ACC112 (cell line): ENCODE measurements at regions not wholly inside any gene's neighbourhood (a gene's known extent, or its start where the extent isn't known, plus 50 kb on each side); places are given as distances from the start of the nearest gene placed in this dataset.

Experiments used
- H2AFZ ChIP-seq: fragments of 200-600 bp; sonication (generic); one replicate; pipeline ENCODE4 v1.6.0; 2017; ENCODE audit warnings: antibody characterized with exemption, low read length; ENCODE audit not compliant: unreplicated experiment
- H3K27ac ChIP-seq: fragments of 200-600 bp; sonication (generic); 2 replicates; pipeline ENCODE4 v1.5.1; 2014; ENCODE audit warnings: low read depth, mild to moderate bottlenecking, antibody characterized with exemption, low read length, moderate library complexity
- H3K27me3 ChIP-seq: fragments of 200-600 bp; sonication (generic); 2 replicates; pipeline ENCODE4 v1.6.1; 2014; ENCODE audit warnings: mild to moderate bottlenecking, antibody characterized with exemption, low read length, moderate library complexity, mixed read lengths; ENCODE audit not compliant: insufficient read depth
- H3K36me3 ChIP-seq: fragments of 200-600 bp; sonication (generic); 2 replicates; pipeline ENCODE4 v1.6.1; 2016; ENCODE audit warnings: mild to moderate bottlenecking, antibody characterized with exemption, low read length, moderate library complexity, mixed read lengths; ENCODE audit not compliant: insufficient read depth
- H3K4me1 ChIP-seq: fragments of 200-600 bp; sonication (generic); one replicate; pipeline ENCODE4 v1.6.1; 2016; ENCODE audit warnings: low read length, mixed read lengths; ENCODE audit not compliant: insufficient read depth, unreplicated experiment, control insufficient read depth
- H3K4me3 ChIP-seq: fragments of 200-600 bp; sonication (generic); 2 replicates; pipeline ENCODE4 v1.5.1; 2014; ENCODE audit warnings: mild to moderate bottlenecking, low read depth, low read length
- H3K79me2 ChIP-seq: fragments of 200-600 bp; sonication (generic); one replicate; pipeline ENCODE4 v1.6.0; 2016; ENCODE audit warnings: low read length; ENCODE audit not compliant: control insufficient read depth, unreplicated experiment, insufficient read depth

DNA sequence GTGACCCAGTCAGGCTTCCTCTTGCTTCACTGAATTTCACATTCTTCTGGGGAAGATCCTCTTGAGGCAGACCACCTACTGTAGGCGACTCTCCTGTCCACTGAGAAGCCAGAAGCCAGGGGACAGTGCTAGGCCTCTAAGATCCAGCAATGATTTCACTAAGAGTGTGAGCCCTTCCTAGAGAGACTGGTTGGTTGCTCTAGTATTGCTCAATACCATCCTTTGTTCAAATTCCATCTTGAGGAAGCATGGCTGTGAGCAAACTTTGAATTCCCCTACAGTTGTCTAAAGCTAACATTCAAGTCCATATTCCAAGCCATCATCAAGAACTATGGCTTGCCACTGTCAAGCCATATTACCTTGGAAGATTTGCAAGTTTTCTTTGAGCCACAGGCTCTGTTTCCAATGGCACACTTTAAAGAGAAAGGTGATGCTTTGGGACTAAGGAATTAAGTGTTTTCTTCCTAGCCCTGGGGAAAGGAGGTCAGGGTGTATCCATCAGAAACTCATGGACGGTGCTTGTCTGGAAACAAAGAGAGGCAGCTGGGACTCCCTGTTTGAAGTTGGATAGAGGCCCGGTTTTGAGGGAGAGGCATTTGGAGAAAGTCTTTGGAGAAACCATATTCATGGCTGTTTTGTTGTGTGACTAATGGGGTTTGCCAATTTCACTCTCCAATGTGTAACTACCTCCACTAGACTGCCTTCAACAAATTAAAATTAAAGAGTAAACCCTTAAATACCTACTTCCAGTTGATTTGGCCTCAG lies 1217.9 kb downstream of the VRK1 start:
- Histone ChIP-seq H3K36me3 (no peaks in the 10 kb centered on the region), H3K79me2 (no peaks in the 10 kb centered on the region), H3K4me1 (no peaks in the 10 kb centered on the region), H3K4me3 (no peak overlapping the region), H3K27ac (no peak overlapping the region), H2AFZ (no peak overlapping the region), H3K27me3 (no peaks in the 10 kb centered on the region)

- Histone ChIP-seq H3K79me2 (no peaks in the 10 kb centered on the region), H2AFZ (no peak overlapping the region), H3K4me1 (no peaks in the 10 kb centered on the region), H3K27me3 (no peaks in the 10 kb centered on the region), H3K27ac (no peak overlapping the region), H3K4me3 (no peak overlapping the region), H3K36me3 (no peaks in the 10 kb centered on the region)
Measured at GRCh38 chr14:98015921-98016320, 1218.7 kb downstream of the VRK1 start.

DNA sequence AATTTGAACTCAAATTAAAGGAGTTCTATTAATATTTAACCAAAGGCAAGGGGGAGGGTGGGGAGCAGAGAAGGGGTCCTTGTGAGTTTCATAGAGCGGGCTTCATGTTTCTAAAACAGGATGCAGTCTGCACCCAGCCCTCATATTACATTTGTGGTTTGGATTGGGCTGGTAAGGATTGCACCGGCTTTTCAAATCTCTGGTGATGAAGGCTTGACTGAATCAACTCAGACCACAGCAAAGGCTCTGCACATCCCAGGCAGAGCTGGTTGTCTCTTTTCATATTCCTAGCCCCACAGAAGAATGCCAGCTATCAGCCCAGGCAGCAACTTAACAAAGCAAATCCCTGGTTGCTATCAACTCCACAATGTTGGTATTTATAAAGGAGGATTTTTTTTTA lies 1221.4 kb downstream of the VRK1 start:
- Histone ChIP-seq H2AFZ (no peak overlapping the region), H3K4me3 (no peak overlapping the region), H3K4me1 (no peaks in the 10 kb centered on the region), H3K27me3 (no peaks in the 10 kb centered on the region), H3K27ac (no peak overlapping the region), H3K36me3 (no peaks in the 10 kb centered on the region), H3K79me2 (no peaks in the 10 kb centered on the region)

GRCh38 chr14:98022541-98023520 lies 1225.6 kb downstream of the VRK1 start:
- H3K27me3 ChIP-seq: no peaks in the 10 kb centered on the region
- no peak overlapping the region for H2AFZ ChIP-seq

GRCh38 chr14:98028162-98028561 lies 1231.0 kb downstream of the VRK1 start:
- H2AFZ ChIP-seq: no peak overlapping the region
- H3K4me3 ChIP-seq: no peak overlapping the region
- no peaks in the 10 kb centered on the region for H3K79me2 ChIP-seq
- H3K27ac ChIP-seq: no peak overlapping the region
- no peaks in the 10 kb centered on the region for H3K27me3 ChIP-seq
- H3K4me1 ChIP-seq: no peaks in the 10 kb centered on the region
- H3K36me3 ChIP-seq: no peaks in the 10 kb centered on the region

More at GRCh38 chr14:98022541-98023520, 1225.6 kb downstream of the VRK1 start:
- Histone ChIP-seq H3K4me1 (no peaks in the 10 kb centered on the region), H3K36me3 (no peaks in the 10 kb centered on the region), H3K27ac (no peak overlapping the region), H3K4me3 (no peak overlapping the region), H3K79me2 (no peaks in the 10 kb centered on the region)

GRCh38 chr14:98035396-98035795 lies 1236.6 kb downstream of the BCL11B start:
- no peaks in the 10 kb centered on the region for H3K4me1 ChIP-seq
- no peaks in the 10 kb centered on the region for H3K36me3 ChIP-seq
- H3K79me2 ChIP-seq: no peaks in the 10 kb centered on the region
- H2AFZ ChIP-seq: no peak overlapping the region
- no peaks in the 10 kb centered on the region for H3K27me3 ChIP-seq
- H3K27ac ChIP-seq: no peak overlapping the region
- no peak overlapping the region for H3K4me3 ChIP-seq

GRCh38 chr14:98037831-98038230 lies 1234.2 kb downstream of the BCL11B start:
- H3K4me3 ChIP-seq: no peak overlapping the region
- H3K79me2 ChIP-seq: no peaks in the 10 kb centered on the region
- H3K27ac ChIP-seq: no peak overlapping the region
- H3K27me3 ChIP-seq: no peaks in the 10 kb centered on the region
- no peak overlapping the region for H2AFZ ChIP-seq
- no peaks in the 10 kb centered on the region for H3K36me3 ChIP-seq
- H3K4me1 ChIP-seq: no peaks in the 10 kb centered on the region

GRCh38 chr14:98056946-98057345 lies 1215.1 kb downstream of the BCL11B start:
- no peaks in the 10 kb centered on the region for H3K36me3 ChIP-seq
- no peak overlapping the region for H2AFZ ChIP-seq
- H3K27ac ChIP-seq: no peak overlapping the region
- H3K4me1 ChIP-seq: no peaks in the 10 kb centered on the region
- H3K27me3 ChIP-seq: no peaks in the 10 kb centered on the region
- no peak overlapping the region for H3K4me3 ChIP-seq
- no peaks in the 10 kb centered on the region for H3K79me2 ChIP-seq

DNA sequence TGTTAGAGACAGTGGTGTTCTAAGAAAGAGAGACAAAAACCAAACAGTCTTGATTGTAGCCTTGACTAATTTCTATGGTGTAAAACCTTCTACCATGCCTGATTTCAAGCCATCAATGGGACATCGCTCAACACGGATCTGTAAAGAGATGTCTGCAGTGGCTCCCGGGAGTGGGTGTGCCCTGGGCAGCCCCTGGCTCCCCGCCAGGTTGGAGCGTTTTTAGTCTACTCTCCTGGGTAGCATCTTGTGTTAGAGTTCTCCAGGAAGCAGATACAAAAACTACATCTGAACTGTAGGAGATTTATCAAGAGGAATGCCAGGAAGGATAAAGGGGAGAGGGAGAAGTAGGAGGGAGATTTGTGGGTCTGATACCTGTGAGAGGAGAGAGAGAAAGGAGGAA lies 1212.9 kb downstream of the BCL11B start:
- Histone ChIP-seq H3K27ac (no peak overlapping the region), H2AFZ (no peak overlapping the region), H3K4me3 (no peak overlapping the region), H3K36me3 (no peaks in the 10 kb centered on the region), H3K79me2 (no peaks in the 10 kb centered on the region), H3K4me1 (no peaks in the 10 kb centered on the region), H3K27me3 (no peaks in the 10 kb centered on the region)

DNA sequence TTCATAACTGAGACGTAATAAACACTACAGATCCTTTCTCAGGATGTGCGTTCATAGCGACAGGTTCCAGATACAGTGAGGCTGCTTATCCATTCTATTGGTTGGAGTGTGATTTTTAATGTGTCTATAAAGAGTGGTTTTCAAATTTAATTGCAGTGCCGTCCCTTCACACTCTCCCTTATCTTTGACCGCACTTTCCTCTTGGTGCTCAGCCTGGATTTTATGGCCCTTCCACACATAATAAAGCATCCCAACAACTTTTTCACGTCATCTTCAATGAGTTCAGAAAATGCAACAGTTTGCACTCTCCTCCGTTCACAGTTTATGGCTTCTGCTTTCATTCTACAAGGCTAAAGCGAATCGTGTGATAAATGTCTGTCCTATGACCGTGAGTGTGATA lies 1209.9 kb downstream of the BCL11B start:
- Histone ChIP-seq H3K27me3 (no peaks in the 10 kb centered on the region), H2AFZ (no peak overlapping the region), H3K4me1 (no peaks in the 10 kb centered on the region), H3K36me3 (no peaks in the 10 kb centered on the region), H3K4me3 (no peak overlapping the region), H3K79me2 (no peaks in the 10 kb centered on the region), H3K27ac (no peak overlapping the region)
